ENCODE measurements at regions not wholly inside any gene's neighbourhood (a gene's known extent, or its start where the extent isn't known, plus 50 kb on each side); places are given as distances from the start of the nearest gene placed in this dataset.

DNA sequence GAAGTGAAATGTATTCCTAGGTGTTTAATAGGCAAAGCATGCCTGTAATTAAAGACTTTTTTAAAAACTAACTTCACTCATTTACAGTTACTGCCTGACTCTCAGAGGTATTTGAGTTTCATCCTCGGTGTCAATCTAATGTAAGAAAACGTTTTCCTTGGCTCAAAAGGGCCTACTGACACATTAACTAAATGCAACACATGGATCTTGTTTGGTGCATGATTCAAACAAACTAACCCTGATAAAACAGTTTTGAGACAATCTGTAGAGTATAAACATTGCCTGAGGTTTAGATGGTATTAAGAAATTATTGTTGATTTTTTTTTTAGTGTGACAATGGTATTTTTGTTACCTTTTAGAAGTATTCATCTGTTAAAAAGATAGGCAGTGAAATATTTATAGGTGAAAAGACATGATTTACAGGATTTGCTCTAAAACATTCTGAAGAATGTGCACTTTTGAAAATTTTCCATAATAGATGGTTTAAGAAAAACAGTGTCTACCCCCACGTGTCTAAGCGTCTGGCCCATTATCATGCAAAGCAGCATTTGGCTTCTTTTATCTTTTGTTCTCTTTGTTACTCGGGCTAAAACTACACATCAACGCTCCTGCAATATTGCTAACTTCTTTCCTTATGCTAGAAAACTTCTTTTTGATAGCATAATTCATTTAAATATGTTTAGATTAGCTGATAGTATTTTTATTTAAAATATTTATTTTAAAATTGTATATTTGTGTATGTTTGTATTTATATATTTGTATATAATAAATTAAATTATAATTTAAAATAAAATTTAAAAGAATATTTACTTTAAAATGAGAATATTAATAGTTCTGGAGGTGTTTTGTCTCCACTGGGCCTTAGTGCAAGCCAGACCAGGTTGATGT is 160.2 kb upstream of the NDUFV2 start:
- 16 to 87% (median 42%) methylated on average over 3 to 6 of the region's 6 CpGs for WGBS, 10 experiments
- peaks cover 8 to 12% of the 10 kb centered on the region in 2 donors for H3K4me1 ChIP-seq (replicated peaks in 1 of 2)
- no peak for ATAC-seq (replicated peaks in 6 of 8)
- H3K4me3 ChIP-seq: no peak overlapping the region
- H3K27ac ChIP-seq: no peak overlapping the region
- in situ Hi-C loops (cut with MboI; ENCODE audit: low pct_unique_long_range_greater_than_20kb in 2 of 9, low sequenced_read_pairs in 9 of 9, unreplicated experiment in 9 of 9): no loop called here

DNA sequence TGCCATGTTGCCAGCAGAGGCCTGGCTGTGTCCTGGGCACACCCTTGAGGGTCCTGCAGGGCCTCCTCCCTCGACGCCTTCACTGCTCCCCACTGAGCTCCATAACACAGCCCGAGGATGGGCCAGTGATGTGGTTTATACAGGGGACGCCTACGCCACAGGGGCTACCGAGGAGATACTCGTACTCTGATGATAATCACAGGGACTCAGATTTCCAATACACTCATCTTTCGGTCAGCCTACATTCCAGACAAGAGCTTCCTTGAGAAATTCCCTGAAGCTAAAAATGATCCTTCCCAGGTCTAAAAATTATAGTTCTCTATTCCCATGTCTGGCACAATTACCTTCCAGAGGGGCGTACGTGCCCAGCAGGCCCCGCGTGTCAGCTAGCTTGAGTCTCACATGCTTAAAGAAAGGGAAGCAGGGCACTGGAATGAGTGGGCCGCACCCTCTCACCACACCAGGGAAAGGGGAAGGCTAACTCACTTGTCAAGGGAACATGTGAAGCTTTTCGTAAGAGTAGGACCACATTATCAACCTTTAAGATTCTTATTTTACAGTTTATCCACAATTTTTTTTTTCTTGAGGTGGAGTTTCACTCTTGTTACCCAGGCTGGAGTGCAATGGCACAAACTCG is 159.5 kb upstream of the NDUFV2 start:
- in situ Hi-C loops (cut with MboI; ENCODE audit: low pct_unique_long_range_greater_than_20kb in 2 of 9, low sequenced_read_pairs in 9 of 9, unreplicated experiment in 9 of 9): no loop called here
- Histone ChIP-seq H3K4me3 (no peak overlapping the region), H3K4me1 (replicated peaks in 1 of 2) (peaks cover 10 to 12% of the 10 kb centered on the region in 2 donors), H3K27ac (no peak overlapping the region)
- 82 to 100% (median 94%) methylated on average over 1 to 14 of the region's 15 CpGs; no CpG with 5 or more reads in 3 of the 10 experiments for WGBS, 10 experiments
- no peak for ATAC-seq (replicated peaks in 6 of 8)

DNA sequence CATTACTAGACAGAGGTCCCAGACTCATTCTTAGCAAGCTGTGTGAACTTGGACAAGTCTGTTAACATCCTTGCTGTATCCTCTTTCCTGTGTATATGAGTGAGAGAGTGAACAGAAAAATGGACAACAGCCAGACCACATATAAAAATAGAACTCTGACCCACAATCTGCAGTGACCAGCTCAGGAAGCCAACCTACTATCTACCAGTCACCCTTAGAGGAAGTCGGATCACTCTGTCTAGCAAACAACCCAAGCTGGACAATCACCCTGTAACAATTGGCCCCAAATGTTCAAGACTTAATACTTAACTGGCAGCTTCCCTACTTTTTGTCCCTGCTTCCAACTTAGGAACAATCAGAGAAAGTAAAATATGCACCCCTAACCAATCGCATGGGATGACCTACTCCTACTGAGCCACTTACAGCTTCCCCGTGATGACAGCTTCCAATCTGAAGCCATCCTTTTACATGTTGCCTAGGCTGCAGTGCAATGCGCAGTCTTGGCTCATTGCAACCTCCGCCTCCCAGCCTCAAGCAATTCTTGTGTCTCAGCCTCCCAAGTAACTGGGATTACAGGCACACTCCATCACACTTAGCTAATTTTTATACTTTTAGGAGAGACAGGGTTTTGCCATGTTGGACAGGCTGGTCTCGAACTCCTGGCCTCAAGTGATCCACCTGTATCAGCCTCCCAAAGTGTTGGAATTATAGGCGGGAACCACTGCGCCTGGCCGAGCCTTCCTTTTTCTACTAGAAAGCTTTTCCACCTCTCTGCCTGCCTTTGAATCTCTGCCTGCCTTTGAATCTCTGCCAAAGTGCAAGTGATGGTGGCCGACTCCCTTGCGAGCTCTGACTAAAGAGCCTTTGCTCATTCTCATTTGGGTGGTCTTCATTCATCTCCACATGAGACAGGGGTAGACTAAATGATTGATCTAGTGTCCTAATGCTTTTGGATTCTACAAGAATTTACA is 158.3 kb upstream of the NDUFV2 start:
- H3K4me3 ChIP-seq: no peak overlapping the region
- peaks cover 20 to 23% of the 10 kb centered on the region in 2 donors for H3K4me1 ChIP-seq (replicated peaks in 1 of 2)
- no peak for ATAC-seq (replicated peaks in 6 of 8)
- 40 to 95% (median 81%) methylated on average over 1 to 9 of the region's 11 CpGs; no CpG with 5 or more reads in 2 of the 10 experiments for WGBS, 10 experiments
- in situ Hi-C loops (cut with MboI; ENCODE audit: low pct_unique_long_range_greater_than_20kb in 2 of 9, low sequenced_read_pairs in 9 of 9, unreplicated experiment in 9 of 9): no loop called here
- H3K27ac ChIP-seq: no peak overlapping the region

DNA sequence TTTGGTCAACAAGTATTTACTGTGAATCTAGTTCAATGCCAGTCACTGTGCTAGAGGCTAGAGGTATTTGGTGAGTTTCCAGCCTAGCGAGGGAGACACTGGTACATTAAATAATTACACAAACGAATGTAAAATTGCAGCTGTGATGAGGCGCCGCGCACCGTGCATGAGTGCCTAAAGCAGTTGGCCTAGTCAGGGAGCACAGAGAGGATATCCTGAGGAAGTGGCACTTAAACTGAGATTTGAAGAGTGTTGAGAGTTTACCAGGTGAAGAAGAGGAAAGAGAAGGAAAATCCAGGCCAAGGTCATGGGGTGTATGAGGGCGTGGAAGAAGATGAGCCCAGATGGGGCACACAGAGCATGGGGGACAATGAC is 157.6 kb upstream of the NDUFV2 start:
- in situ Hi-C loops (cut with MboI; ENCODE audit: low pct_unique_long_range_greater_than_20kb in 2 of 9, low sequenced_read_pairs in 9 of 9, unreplicated experiment in 9 of 9): no loop called here
- Histone ChIP-seq H3K27ac (no peak overlapping the region), H3K4me3 (no peak overlapping the region), H3K4me1 (replicated peaks in 1 of 2) (peaks cover 26 to 30% of the 10 kb centered on the region in 2 donors)
- ATAC-seq (replicated peaks in 6 of 8): no peak
- WGBS, 10 experiments: 73 to 100% (median 87%) methylated on average over 2 to 7 of the region's 7 CpGs; no CpG with 5 or more reads in 1 of the 10 experiments

DNA sequence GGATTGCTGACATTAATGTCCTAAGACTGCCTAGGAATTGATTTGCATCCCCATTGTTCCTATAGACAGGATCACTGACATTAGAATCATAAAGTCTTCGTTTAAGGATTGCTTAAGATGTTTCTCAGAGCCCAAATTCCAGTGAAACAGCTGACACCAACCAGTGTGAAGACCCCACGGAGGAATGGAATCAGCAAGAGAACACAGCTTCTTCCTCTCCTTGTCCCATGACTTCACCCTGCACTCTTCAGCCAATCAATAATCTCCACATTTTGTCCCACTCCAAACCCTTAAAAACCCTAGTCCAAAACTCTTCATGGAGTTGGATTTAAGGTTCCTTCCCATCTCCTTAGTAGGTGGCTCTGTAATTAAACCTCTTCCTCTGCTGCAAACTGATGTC is 157.0 kb upstream of the NDUFV2 start:
- ATAC-seq (replicated peaks in 6 of 8): no peak
- WGBS, 10 experiments: 0 to 50% (median 6%) methylated on average over 1 to 2 of the region's 2 CpGs; no CpG with 5 or more reads in 3 of the 10 experiments
- in situ Hi-C loops (cut with MboI; ENCODE audit: low pct_unique_long_range_greater_than_20kb in 2 of 9, low sequenced_read_pairs in 9 of 9, unreplicated experiment in 9 of 9): no loop called here
- H3K4me1 ChIP-seq (replicated peaks in 1 of 2): peaks cover 31 to 34% of the 10 kb centered on the region in 2 donors
- H3K4me3 ChIP-seq: no peak overlapping the region
- H3K27ac ChIP-seq: no peak overlapping the region

DNA sequence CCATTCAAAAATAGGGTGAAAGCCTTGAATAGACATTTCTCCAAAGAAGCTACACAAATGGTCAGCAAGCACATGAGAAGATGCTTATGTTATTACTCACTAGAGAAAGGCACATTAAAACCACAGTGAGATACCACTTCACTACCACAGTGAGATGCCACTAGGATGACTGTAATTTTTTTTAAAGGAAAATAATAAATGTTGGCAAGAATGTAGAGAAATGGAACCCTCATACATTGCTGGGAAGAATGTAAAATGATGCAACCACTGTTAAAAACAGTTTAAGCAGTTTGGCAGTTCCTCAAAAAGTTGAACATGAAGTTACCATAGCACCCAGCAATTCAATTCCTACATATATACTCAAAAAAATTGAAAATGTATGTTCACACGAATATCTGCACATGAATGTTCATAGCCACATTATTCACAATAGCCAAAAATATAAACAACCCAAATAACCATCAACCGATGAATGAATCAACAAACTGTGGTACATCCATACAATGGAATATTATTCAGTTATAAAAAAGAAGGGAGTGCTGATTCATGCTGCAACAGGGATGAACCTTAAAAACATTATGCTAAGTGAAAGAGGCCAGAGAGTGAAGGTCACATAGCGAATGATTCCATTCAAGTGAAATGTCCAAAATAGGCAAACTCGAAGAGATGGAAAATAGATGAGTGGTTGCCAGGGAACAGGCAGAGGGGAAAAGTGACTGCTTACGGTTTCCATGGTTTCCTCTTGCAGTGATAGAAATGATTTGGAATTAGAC is 156.2 kb upstream of the NDUFV2 start:
- ATAC-seq (replicated peaks in 6 of 8): no peak
- Histone ChIP-seq H3K27ac (no peak overlapping the region), H3K4me3 (no peak overlapping the region), H3K4me1 (replicated peaks in 1 of 2) (peaks cover 31 to 34% of the 10 kb centered on the region in 2 donors)
- in situ Hi-C loops (cut with MboI; ENCODE audit: low pct_unique_long_range_greater_than_20kb in 2 of 9, low sequenced_read_pairs in 9 of 9, unreplicated experiment in 9 of 9): no loop called here
- 64 to 100% (median 81%) methylated on average over 1 to 5 of the region's 5 CpGs for WGBS, 10 experiments

DNA sequence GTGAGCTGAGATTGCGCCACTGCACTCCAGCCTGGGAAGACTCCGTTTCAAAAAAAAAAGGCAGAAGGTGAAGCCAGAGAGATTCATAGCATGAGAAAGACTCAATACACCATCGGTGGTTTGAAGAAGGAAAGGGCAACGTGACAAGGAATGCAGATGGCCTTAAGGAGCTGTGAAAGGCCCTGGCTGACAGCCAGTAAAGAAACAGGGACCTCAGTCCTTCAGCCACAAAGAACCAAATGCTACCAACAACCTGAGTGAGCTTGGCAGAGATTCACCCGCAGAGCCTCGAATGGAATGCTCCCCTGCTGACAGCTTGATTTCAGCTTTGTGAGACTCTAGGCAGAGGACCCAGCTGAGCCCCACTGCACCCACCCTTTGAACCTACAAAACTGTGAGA is 154.9 kb upstream of the NDUFV2 start:
- in situ Hi-C loops (cut with MboI; ENCODE audit: low pct_unique_long_range_greater_than_20kb in 2 of 9, low sequenced_read_pairs in 9 of 9, unreplicated experiment in 9 of 9): no loop called here
- no peak for ATAC-seq (replicated peaks in 6 of 8)
- WGBS, 10 experiments: 60 to 92% (median 80%) methylated on average over 1 to 6 of the region's 6 CpGs; no CpG with 5 or more reads in 4 of the 10 experiments
- H3K4me3 ChIP-seq: no peak overlapping the region
- no peak overlapping the region for H3K27ac ChIP-seq
- H3K4me1 ChIP-seq (replicated peaks in 1 of 2): peaks cover 26% of the 10 kb centered on the region in 2 donors

DNA sequence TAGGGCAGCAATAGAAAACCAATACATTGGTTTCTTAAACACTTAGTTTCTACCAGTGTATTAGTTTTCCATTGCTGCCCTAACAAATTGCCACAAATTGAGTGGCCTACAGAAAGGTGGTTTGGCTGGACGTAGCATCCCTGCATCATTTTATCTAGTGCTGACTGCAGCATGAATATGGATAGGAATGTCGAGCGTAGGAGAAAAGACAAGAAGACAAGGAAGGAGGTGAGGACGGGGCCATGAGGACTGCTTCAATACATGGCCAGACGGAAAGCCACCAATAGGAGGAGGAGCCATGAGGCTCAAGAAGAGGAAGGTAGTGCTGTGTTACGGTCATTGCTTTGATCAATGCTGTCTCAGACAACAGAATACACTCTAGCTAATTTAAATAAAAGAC is 154.5 kb upstream of the NDUFV2 start:
- Histone ChIP-seq H3K4me1 (replicated peaks in 1 of 2) (peaks cover 22 to 23% of the 10 kb centered on the region in 2 donors), H3K4me3 (no peak overlapping the region), H3K27ac (no peak overlapping the region)
- WGBS, 10 experiments: 63 to 100% (median 80%) methylated on average over 1 to 6 of the region's 6 CpGs
- in situ Hi-C loops (cut with MboI; ENCODE audit: low pct_unique_long_range_greater_than_20kb in 2 of 9, low sequenced_read_pairs in 9 of 9, unreplicated experiment in 9 of 9): no loop called here
- no peak for ATAC-seq (replicated peaks in 6 of 8)

DNA sequence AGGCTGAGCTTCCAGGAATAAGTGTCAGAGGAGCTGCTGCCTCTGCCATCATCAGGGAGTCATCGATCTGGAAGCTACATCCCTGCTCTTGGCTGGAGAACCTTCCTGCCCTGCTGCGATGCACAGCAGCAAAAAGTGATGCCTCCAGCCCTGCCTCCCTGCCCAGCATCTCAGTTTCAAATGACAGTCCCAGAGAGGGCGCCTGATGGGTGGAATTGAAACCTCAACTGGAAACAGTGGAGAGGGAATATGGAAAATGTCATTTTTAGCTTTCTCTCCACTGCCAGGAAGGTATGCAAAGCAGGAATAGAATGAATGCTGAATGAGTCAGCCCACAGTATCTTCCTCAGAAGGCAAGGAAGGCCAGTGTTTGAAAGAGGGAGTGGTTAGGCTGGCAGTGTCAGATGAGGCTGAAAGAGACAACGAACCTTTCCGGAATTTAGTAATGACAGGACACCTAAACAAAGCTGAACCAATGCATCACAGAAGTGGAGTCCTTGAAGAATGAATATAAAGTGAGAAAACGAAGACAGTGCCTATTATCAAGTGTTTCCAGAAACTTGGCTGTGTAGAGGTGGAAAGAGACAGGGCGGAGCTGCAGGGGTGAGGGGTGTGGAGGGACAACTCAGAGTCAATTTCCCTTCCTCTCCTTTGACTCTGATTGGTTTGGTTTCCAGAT is 153.9 kb upstream of the NDUFV2 start:
- WGBS, 10 experiments: 0 to 62% (median 46%) methylated on average over 2 to 5 of the region's 7 CpGs; no CpG with 5 or more reads in 2 of the 10 experiments
- Histone ChIP-seq H3K4me3 (peak overlapping the region in 1 of 5 donors; percentile 10), H3K4me1 (replicated peaks in 1 of 2) (peaks cover 22 to 23% of the 10 kb centered on the region in 2 donors), H3K27ac (no peak overlapping the region)
- peak; percentile 70 to 88 (median 79) for ATAC-seq (replicated peaks in 6 of 8)
- in situ Hi-C loops (cut with MboI; ENCODE audit: low pct_unique_long_range_greater_than_20kb in 2 of 9, low sequenced_read_pairs in 9 of 9, unreplicated experiment in 9 of 9): no loop called here

DNA sequence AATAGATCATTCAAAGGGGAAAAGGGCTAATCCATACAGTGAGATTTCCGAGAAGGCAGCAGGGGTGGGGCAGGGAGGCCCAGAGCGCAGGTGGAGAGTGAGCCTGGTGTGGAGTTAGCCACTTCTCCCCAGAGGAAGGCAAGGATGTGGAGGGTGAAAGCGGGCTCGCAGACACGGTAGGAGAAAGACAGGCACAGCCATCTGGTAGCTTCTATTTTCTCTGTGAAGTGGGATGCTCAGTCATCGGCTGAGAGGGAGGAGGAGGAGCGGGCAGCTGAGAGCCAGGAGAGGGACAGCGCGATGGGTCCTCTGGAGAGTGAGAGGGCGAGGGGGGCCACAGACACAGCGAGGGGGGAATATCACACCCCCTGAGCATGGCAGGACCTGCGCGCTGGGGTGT is 153.3 kb upstream of the NDUFV2 start:
- H3K4me3 ChIP-seq: peak overlapping the region in 1 of 5 donors; percentile 10
- H3K4me1 ChIP-seq (replicated peaks in 1 of 2): peaks cover 22 to 23% of the 10 kb centered on the region in 2 donors
- H3K27ac ChIP-seq: peak overlapping the region; percentile 30 to 34
- ATAC-seq (replicated peaks in 6 of 8): peak; percentile 6 to 84 (median 80)
- in situ Hi-C loops (cut with MboI; ENCODE audit: low pct_unique_long_range_greater_than_20kb in 2 of 9, low sequenced_read_pairs in 9 of 9, unreplicated experiment in 9 of 9): no loop called here
- WGBS, 10 experiments: 3 to 60% (median 40%) methylated on average over 2 to 6 of the region's 13 CpGs; no CpG with 5 or more reads in 7 of the 10 experiments

DNA sequence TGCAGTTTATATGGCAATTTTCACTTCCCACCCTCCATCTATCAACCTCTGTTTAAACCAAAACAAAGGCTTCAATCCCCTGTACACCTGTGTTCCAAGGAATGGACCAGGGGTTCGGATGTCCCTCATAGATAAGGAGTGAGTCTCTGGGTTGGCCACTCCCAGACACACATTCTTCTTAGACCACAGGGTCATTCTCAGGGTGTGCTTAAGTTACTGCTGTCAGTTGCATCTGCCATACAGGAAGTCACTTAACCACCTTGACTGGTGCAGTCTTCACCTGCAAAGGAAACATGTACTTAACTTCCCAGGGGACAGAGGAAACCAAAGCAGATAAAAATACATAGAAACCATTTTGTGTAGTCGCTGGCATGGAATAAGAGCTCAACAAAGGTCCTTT is 151.0 kb upstream of the NDUFV2 start:
- no peak overlapping the region for H3K4me3 ChIP-seq
- H3K4me1 ChIP-seq (replicated peaks in 1 of 2): peaks cover 22 to 23% of the 10 kb centered on the region in 2 donors
- 50 to 100% (median 94%) methylated on average over 1 to 2 of the region's 2 CpGs; no CpG with 5 or more reads in 4 of the 10 experiments for WGBS, 10 experiments
- no peak for ATAC-seq (replicated peaks in 6 of 8)
- in situ Hi-C loops (cut with MboI; ENCODE audit: low pct_unique_long_range_greater_than_20kb in 2 of 9, low sequenced_read_pairs in 9 of 9, unreplicated experiment in 9 of 9): no loop called here
- no peak overlapping the region for H3K27ac ChIP-seq

DNA sequence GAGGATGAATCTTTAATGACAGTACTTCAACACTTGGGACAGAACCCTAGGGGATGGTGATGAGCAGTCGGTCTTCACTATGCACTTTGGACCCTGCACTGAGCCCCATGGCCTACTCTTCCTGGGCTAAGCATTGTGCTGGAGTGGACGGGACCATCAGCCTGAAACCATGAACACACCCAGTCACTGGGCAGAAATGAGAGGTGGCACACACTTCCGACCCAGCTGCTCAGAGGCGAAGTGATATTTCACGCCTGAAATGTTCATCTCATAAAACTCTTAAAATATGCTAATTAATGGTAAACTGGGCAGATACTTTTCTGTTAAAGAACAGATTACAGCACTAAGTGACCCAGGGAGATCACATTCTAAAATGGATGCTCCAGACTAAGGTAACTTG is 150.3 kb upstream of the NDUFV2 start:
- in situ Hi-C loops (cut with MboI; ENCODE audit: low pct_unique_long_range_greater_than_20kb in 2 of 9, low sequenced_read_pairs in 9 of 9, unreplicated experiment in 9 of 9): no loop called here
- no peak for ATAC-seq (replicated peaks in 6 of 8)
- WGBS, 10 experiments: 52 to 100% (median 90%) methylated on average over 1 to 5 of the region's 5 CpGs; no CpG with 5 or more reads in 5 of the 10 experiments
- H3K4me3 ChIP-seq: no peak overlapping the region
- H3K27ac ChIP-seq: no peak overlapping the region
- peaks cover 22 to 23% of the 10 kb centered on the region in 2 donors for H3K4me1 ChIP-seq (replicated peaks in 1 of 2)

Data from motor neuron (in vitro differentiated cells).